DND-41 (cell line): ENCODE measurements at regions not wholly inside any gene's neighbourhood (a gene's known extent, or its start where the extent isn't known, plus 50 kb on each side); places are given as distances from the start of the nearest gene placed in this dataset.

Source experiments
- EZH2 ChIP-seq: IDR thresholded peaks from 3 replicates; pipeline ENCODE4 v1.6.1; 2012; ENCODE audit warnings: borderline replicate concordance, low read depth, mild to moderate bottlenecking, moderate library complexity, low read length, inconsistent platforms; ENCODE audit not compliant: severe bottlenecking
- TF ChIP-seq, protein P1 (sequence below): IDR thresholded peaks from 2 replicates; pipeline ENCODE4 v1.5.1; 2012; ENCODE audit warnings: borderline replicate concordance, low read length, moderate library complexity, mild to moderate bottlenecking; ENCODE audit not compliant: poor library complexity, severe bottlenecking; ENCODE audit errors: extremely low read depth

DNA sequence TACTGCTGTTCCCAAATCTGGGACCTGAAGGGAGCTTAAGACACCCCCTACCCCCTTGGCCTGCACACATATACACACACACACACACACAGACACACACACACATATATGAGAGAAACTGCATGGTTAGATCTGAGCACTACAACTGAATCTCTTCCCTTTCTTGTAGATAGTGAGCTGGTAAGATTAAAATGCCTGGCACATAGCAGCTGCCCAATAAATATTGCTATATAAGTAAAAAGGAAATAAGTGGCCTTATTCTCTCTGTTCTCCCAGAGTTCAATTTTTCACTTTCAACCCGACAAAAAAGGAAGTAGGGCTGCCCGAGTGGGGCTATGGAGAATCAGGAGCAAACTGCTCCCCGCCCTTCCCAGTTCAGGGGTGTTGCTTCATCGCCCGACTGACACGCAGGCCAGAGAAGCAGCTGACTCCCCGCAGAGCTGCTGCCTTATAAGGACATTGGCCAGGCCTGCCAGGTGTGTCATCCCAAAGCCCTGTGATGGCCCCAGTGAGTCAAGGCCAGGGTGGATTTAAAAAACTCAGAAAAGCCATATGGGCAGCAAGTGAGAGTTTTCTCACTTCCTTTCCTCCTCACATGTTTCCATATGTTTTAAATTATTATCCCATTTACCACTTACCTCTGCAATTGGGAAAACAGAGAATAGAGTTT, 106.5 kb upstream of the SLC44A3 start:
- TF ChIP-seq, protein P1, sequence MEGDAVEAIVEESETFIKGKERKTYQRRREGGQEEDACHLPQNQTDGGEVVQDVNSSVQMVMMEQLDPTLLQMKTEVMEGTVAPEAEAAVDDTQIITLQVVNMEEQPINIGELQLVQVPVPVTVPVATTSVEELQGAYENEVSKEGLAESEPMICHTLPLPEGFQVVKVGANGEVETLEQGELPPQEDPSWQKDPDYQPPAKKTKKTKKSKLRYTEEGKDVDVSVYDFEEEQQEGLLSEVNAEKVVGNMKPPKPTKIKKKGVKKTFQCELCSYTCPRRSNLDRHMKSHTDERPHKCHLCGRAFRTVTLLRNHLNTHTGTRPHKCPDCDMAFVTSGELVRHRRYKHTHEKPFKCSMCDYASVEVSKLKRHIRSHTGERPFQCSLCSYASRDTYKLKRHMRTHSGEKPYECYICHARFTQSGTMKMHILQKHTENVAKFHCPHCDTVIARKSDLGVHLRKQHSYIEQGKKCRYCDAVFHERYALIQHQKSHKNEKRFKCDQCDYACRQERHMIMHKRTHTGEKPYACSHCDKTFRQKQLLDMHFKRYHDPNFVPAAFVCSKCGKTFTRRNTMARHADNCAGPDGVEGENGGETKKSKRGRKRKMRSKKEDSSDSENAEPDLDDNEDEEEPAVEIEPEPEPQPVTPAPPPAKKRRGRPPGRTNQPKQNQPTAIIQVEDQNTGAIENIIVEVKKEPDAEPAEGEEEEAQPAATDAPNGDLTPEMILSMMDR: no peak
- no peak for TF ChIP-seq EZH2
